Chondrocyte (in vitro differentiated cells): ENCODE measurements at regions not wholly inside any gene's neighbourhood (a gene's known extent, or its start where the extent isn't known, plus 50 kb on each side); places are given as distances from the start of the nearest gene placed in this dataset.

Experiments used
- DNase-seq: peaks from one replicate; pipeline ENCODE4 v3.0.0; 2021; ENCODE audit warnings: mixed read lengths, low spot score
- H3K27ac Mint-ChIP-seq: one replicate; pipeline ENCODE4 v1.8.0; 2021; ENCODE audit warnings: mild to moderate bottlenecking, moderate library complexity, mixed read lengths; ENCODE audit not compliant: unreplicated experiment
- H3K27me3 Mint-ChIP-seq: 2 replicates; pipeline ENCODE4 v1.8.0; 2021; ENCODE audit warnings: low read depth, mixed read lengths
- H3K36me3 Mint-ChIP-seq: 2 replicates; pipeline ENCODE4 v1.8.0; 2021; ENCODE audit warnings: low read depth, mixed read lengths
- H3K4me1 Mint-ChIP-seq: 2 replicates; pipeline ENCODE4 v1.8.0; 2021; ENCODE audit warnings: low read depth, mild to moderate bottlenecking, mixed read lengths
- H3K4me3 Mint-ChIP-seq: one replicate; pipeline ENCODE4 v1.8.0; 2021; ENCODE audit warnings: mild to moderate bottlenecking, moderate library complexity, mixed read lengths; ENCODE audit not compliant: unreplicated experiment
- H3K9me3 Mint-ChIP-seq: 2 replicates; pipeline ENCODE4 v1.8.0; 2021; ENCODE audit warnings: low read depth, mixed read lengths
- CTCF ChIP-seq: fragments of 200-600 bp; sonication (generic); IDR thresholded peaks from 2 replicates; pipeline ENCODE4 v1.5.0; 2021; ENCODE audit warnings: antibody characterized with exemption, mild to moderate bottlenecking, moderate library complexity

- H3K4me3 Mint-ChIP-seq, result no peak overlapping the region
- H3K36me3 Mint-ChIP-seq, result no peaks in the 10 kb centered on the region
- H3K27me3 Mint-ChIP-seq, result peaks cover 1% of the 10 kb centered on the region
- no peak overlapping the region for H3K27ac Mint-ChIP-seq
- no peak for DNase-seq
- no peak for TF ChIP-seq CTCF
- H3K4me1 Mint-ChIP-seq, result no peaks in the 10 kb centered on the region
- peaks cover 7% of the 10 kb centered on the region for H3K9me3 Mint-ChIP-seq
Measured at GRCh38 chr16:49010879-49011278, 270.8 kb downstream of the CBLN1 start.

- Mint-ChIP-seq H3K27ac (no peak overlapping the region), H3K9me3 (peaks cover 8% of the 10 kb centered on the region), H3K4me3 (no peak overlapping the region), H3K4me1 (no peaks in the 10 kb centered on the region), H3K27me3 (peaks cover 1% of the 10 kb centered on the region), H3K36me3 (no peaks in the 10 kb centered on the region)
- DNase-seq, result no peak
- no peak for TF ChIP-seq CTCF
Measured at GRCh38 chr16:49010396-49010795, 271.2 kb downstream of the CBLN1 start.

- H3K4me3 Mint-ChIP-seq, result no peak overlapping the region
Measured at GRCh38 chr16:49009204-49009603, 272.4 kb downstream of the CBLN1 start.

GRCh38 chr16:49003992-49004391, 277.6 kb downstream of the CBLN1 start:
- no peak for DNase-seq
- no peak overlapping the region for H3K4me3 Mint-ChIP-seq
- no peaks in the 10 kb centered on the region for H3K36me3 Mint-ChIP-seq
- TF ChIP-seq CTCF, result no peak
- H3K4me1 Mint-ChIP-seq, result no peaks in the 10 kb centered on the region
- peaks cover 2% of the 10 kb centered on the region for H3K27me3 Mint-ChIP-seq
- H3K27ac Mint-ChIP-seq, result no peak overlapping the region
- H3K9me3 Mint-ChIP-seq, result peaks cover 11% of the 10 kb centered on the region

More at GRCh38 chr16:49009204-49009603, 272.4 kb downstream of the CBLN1 start:
- DNase-seq, result no peak
- TF ChIP-seq CTCF, result no peak
- Mint-ChIP-seq H3K9me3 (peaks cover 14% of the 10 kb centered on the region), H3K27ac (no peak overlapping the region), H3K27me3 (no peaks in the 10 kb centered on the region), H3K36me3 (no peaks in the 10 kb centered on the region), H3K4me1 (no peaks in the 10 kb centered on the region)

GRCh38 chr16:49003022-49003421, 278.6 kb downstream of the CBLN1 start:
- Mint-ChIP-seq H3K36me3 (no peaks in the 10 kb centered on the region), H3K4me1 (no peaks in the 10 kb centered on the region), H3K9me3 (peaks cover 11% of the 10 kb centered on the region), H3K27ac (no peak overlapping the region), H3K27me3 (peaks cover 2% of the 10 kb centered on the region), H3K4me3 (no peak overlapping the region)
- DNase-seq, result no peak
- no peak for TF ChIP-seq CTCF
